ENCODE measurements at regions not wholly inside any gene's neighbourhood (a gene's known extent, or its start where the extent isn't known, plus 50 kb on each side); places are given as distances from the start of the nearest gene placed in this dataset.

GRCh38 chr5:109929376-109929775 is 239.6 kb downstream of the MAN2A1 start:
- Histone ChIP-seq H4K20me1 (ENCODE audit: insufficient read depth) (no peaks in the 10 kb centered on the region), H3K27ac (ENCODE audit: low read depth, low read length) (no peak overlapping the region), H3K79me2 (ENCODE audit: insufficient read depth, low read length) (no peaks in the 10 kb centered on the region), H3K4me2 (ENCODE audit: low read length) (no peak overlapping the region), H3K36me3 (ENCODE audit: control insufficient read depth in 1 of 2, insufficient read depth in 2 of 2, low read length in 2 of 2) (no peaks in the 10 kb centered on the region), H3K4me3 (replicated peaks in 1 of 2; ENCODE audit: low read depth in 1 of 2, low read length in 2 of 2) (no peak overlapping the region), H3K9me3 (ENCODE audit: control insufficient read depth in 1 of 2, insufficient read depth in 1 of 2, low read depth in 1 of 2, low read length in 2 of 2) (no peaks in the 10 kb centered on the region), H3K27me3 (ENCODE audit: insufficient read depth, low read length) (no peaks in the 10 kb centered on the region), H2AFZ (ENCODE audit: low read depth, low read length, poor library complexity, severe bottlenecking) (no peak overlapping the region), H3K9me2 (ENCODE audit: insufficient read depth) (no peaks in the 10 kb centered on the region), H3K9ac (ENCODE audit: low read length) (no peak overlapping the region), H3K4me1 (ENCODE audit: control insufficient read depth in 1 of 2, insufficient read depth in 2 of 2, low read length in 2 of 2) (no peaks in the 10 kb centered on the region)
- POLR2A ChIA-PET, result no interaction called here
- TF ChIP-seq ZNF274 (IDR thresholded peaks at IDR 0.05; ENCODE audit: low read depth, low read length), result no peak
- no peak for TF ChIP-seq REST (IDR thresholded peaks at IDR 0.05; ENCODE audit: low read depth)
- no peak for TF ChIP-seq ATF3 (IDR thresholded peaks at IDR 0.05)
- TF ChIP-seq SIN3A (IDR thresholded peaks at IDR 0.05; ENCODE audit: low read depth), result no peak
- no peak for TF ChIP-seq ELF1 (IDR thresholded peaks at IDR 0.05; ENCODE audit: borderline replicate concordance, low read depth)
- no peak for TF ChIP-seq POLR2A (IDR thresholded peaks at IDR 0.05; ENCODE audit: borderline replicate concordance, extremely low read depth, insufficient read depth, insufficient read length)
- no peak for TF ChIP-seq POLR2AphosphoS5 (IDR thresholded peaks at IDR 0.05; ENCODE audit: low read depth, low read length)
- no peak for TF ChIP-seq SP1 (IDR thresholded peaks at IDR 0.05; ENCODE audit: low read depth)
- no peak for TF ChIP-seq JUND (IDR thresholded peaks at IDR 0.05)
- no peak for TF ChIP-seq ZFX (IDR thresholded peaks at IDR 0.05)
- TF ChIP-seq EGR1 (IDR thresholded peaks at IDR 0.05; ENCODE audit: low read depth), result no peak
- TF ChIP-seq FOSL1 (IDR thresholded peaks at IDR 0.05; ENCODE audit: low read depth), result no peak
- TF ChIP-seq MAX (IDR thresholded peaks at IDR 0.05), result no peak
- TF ChIP-seq ZBTB33 (IDR thresholded peaks at IDR 0.05; ENCODE audit: extremely low read depth, insufficient replicate concordance, low read length), result no peak
- TF ChIP-seq CBX3 (IDR thresholded peaks at IDR 0.05; ENCODE audit: low read depth), result no peak
- no peak for TF ChIP-seq CTCF (IDR thresholded peaks at IDR 0.05 in 2 of 3, conservative IDR thresholded peaks at IDR 0.05 in 1 of 3; ENCODE audit: borderline replicate concordance in 1 of 3, insufficient read depth in 1 of 3, low read depth in 2 of 3, low read length in 2 of 3)
- TF ChIP-seq SRF (IDR thresholded peaks at IDR 0.05; ENCODE audit: low read depth), result no peak
- CTCF ChIA-PET, result no interaction called here
- RAD21 ChIA-PET (ENCODE audit: low non-redundant PET in 1 of 2, low total read pairs in 2 of 2, uncharacterized antibody in 2 of 2, unreplicated experiment in 2 of 2), result no interaction called here
- DNase-seq (ENCODE audit: low read depth, low spot score), result no peak
- intact Hi-C loops (cut with micrococcal nuclease), result no loop called here
- no TSS peak for BruUV-seq (replicated peaks)
- no peak for ATAC-seq
